ENCODE measurements at regions not wholly inside any gene's neighbourhood (a gene's known extent, or its start where the extent isn't known, plus 50 kb on each side); places are given as distances from the start of the nearest gene placed in this dataset.

DNA sequence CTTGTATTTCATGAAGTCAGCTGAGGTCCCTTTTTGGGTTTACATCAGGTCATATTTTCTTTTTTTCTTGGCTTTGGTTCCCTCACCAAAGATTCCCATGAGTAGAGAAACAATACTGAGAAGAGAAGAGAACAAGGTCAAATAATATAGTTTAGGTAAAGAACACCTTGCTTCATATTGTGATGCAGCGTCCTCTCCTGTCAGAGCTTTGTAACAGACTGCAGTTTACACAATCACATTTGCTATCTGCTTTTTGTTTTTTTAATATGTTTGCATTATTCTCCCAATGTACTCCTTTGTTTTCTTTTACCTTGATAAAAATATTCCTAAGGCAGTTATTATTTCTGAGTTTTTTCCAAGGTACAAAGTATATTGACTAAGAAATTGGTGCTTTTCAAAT is 283.2 kb downstream of the SHOX2 start:
- 72% methylated on average over 1 of the region's 1 CpG; no CpG with 5 or more reads in 1 of the 2 experiments for WGBS, 2 experiments (ENCODE audit: extremely low coverage in 1 of 2, insufficient coverage in 1 of 2, insufficient read length in 1 of 2, insufficient replicate concordance in 2 of 2, low coverage in 1 of 2, low lambda C conversion rate in 2 of 2, missing lambda C conversion rate in 1 of 2)
- Histone ChIP-seq H4K8ac (ENCODE audit: extremely low read depth, insufficient read depth, low read length) (no peak overlapping the region), H3K4me1 (replicated peaks in 1 of 4; ENCODE audit: control insufficient read depth in 3 of 4, insufficient read depth in 4 of 4, low read length in 3 of 4) (no peaks in the 10 kb centered on the region; a peak in 1 of 7 replicates), H2BK5ac (ENCODE audit: low read depth, low read length) (no peak overlapping the region), H3K36me3 (ENCODE audit: control insufficient read depth in 2 of 4, insufficient read depth in 4 of 4, low read length in 3 of 4) (no peaks in the 10 kb centered on the region), H3K56ac (replicated peaks; ENCODE audit: insufficient read length, low read depth, low read length) (no peak overlapping the region), H3K4me3 (ENCODE audit: extremely low read depth in 1 of 4, insufficient read depth in 2 of 4, low read depth in 3 of 4, low read length in 4 of 4) (no peak overlapping the region), H3K4me2 (ENCODE audit: insufficient read depth in 1 of 2, low read depth in 2 of 2, low read length in 2 of 2) (no peak overlapping the region), H3K9me3 (ENCODE audit: insufficient read depth in 2 of 2, low read depth in 1 of 2, low read length in 1 of 2) (peaks cover 0 to 2% of the 10 kb centered on the region in 2 experiments; a peak in 2 of 4 replicates), H2BK120ac (replicated peaks; ENCODE audit: low read depth, low read length) (no peak overlapping the region), H4K91ac (replicated peaks; ENCODE audit: insufficient read length, low read length) (no peak overlapping the region), H3K9ac (replicated peaks in 1 of 4; ENCODE audit: extremely low read depth in 1 of 4, low read depth in 3 of 4, low read length in 3 of 4) (no peak overlapping the region), H4K5ac (ENCODE audit: insufficient read length, low read depth, low read length) (no peak overlapping the region), H3K23me2 (ENCODE audit: low read depth, low read length) (no peaks in the 10 kb centered on the region; the same call in 1 of the 2 replicates), H2BK20ac (ENCODE audit: low read length) (no peak overlapping the region), H2AK5ac (ENCODE audit: low read depth, low read length) (no peak overlapping the region), H2BK15ac (ENCODE audit: low read length) (no peak overlapping the region), H4K20me1 (replicated peaks in 1 of 2; ENCODE audit: control insufficient read depth in 1 of 2, insufficient read depth in 2 of 2, low read length in 2 of 2) (no peaks in the 10 kb centered on the region), H3K23ac (ENCODE audit: insufficient read length) (no peak overlapping the region), H3K18ac (ENCODE audit: extremely low read depth, low read length) (no peak overlapping the region), H2AFZ (ENCODE audit: low read length) (no peak overlapping the region), H2BK12ac (ENCODE audit: low read depth, low read length) (no peak overlapping the region), H3K14ac (ENCODE audit: insufficient read length) (no peak overlapping the region), H3K4ac (replicated peaks; ENCODE audit: insufficient read length, low read depth, low read length) (no peak overlapping the region), H3K27me3 (replicated peaks in 1 of 4; ENCODE audit: control insufficient read depth in 3 of 4, extremely low read depth in 1 of 4, insufficient read depth in 3 of 4, low read length in 3 of 4) (no peaks in the 10 kb centered on the region), H3K27ac (ENCODE audit: low read depth, low read length) (no peak overlapping the region), H3K79me2 (ENCODE audit: control insufficient read depth in 1 of 2, insufficient read depth in 2 of 2, low read length in 2 of 2) (no peaks in the 10 kb centered on the region), H3K79me1 (ENCODE audit: low read depth, low read length) (no peaks in the 10 kb centered on the region)
- FAIRE-seq (no peak), DNase-seq (ENCODE audit: low read depth in 1 of 2, low spot score in 2 of 2) (no peak)
- POLR2A ChIA-PET (ENCODE audit: partially characterized antibody): no interaction called here
- CTCF ChIA-PET (ENCODE audit: partially characterized antibody): interaction anchor here (1.0 to 1.4 kb wide), 3 partner anchors 68 to 211 kb away, joined by 3 to 5 read pairs (median 3); no protein-coding TSS in a partner anchor
- TF ChIP-seq, protein P1, sequence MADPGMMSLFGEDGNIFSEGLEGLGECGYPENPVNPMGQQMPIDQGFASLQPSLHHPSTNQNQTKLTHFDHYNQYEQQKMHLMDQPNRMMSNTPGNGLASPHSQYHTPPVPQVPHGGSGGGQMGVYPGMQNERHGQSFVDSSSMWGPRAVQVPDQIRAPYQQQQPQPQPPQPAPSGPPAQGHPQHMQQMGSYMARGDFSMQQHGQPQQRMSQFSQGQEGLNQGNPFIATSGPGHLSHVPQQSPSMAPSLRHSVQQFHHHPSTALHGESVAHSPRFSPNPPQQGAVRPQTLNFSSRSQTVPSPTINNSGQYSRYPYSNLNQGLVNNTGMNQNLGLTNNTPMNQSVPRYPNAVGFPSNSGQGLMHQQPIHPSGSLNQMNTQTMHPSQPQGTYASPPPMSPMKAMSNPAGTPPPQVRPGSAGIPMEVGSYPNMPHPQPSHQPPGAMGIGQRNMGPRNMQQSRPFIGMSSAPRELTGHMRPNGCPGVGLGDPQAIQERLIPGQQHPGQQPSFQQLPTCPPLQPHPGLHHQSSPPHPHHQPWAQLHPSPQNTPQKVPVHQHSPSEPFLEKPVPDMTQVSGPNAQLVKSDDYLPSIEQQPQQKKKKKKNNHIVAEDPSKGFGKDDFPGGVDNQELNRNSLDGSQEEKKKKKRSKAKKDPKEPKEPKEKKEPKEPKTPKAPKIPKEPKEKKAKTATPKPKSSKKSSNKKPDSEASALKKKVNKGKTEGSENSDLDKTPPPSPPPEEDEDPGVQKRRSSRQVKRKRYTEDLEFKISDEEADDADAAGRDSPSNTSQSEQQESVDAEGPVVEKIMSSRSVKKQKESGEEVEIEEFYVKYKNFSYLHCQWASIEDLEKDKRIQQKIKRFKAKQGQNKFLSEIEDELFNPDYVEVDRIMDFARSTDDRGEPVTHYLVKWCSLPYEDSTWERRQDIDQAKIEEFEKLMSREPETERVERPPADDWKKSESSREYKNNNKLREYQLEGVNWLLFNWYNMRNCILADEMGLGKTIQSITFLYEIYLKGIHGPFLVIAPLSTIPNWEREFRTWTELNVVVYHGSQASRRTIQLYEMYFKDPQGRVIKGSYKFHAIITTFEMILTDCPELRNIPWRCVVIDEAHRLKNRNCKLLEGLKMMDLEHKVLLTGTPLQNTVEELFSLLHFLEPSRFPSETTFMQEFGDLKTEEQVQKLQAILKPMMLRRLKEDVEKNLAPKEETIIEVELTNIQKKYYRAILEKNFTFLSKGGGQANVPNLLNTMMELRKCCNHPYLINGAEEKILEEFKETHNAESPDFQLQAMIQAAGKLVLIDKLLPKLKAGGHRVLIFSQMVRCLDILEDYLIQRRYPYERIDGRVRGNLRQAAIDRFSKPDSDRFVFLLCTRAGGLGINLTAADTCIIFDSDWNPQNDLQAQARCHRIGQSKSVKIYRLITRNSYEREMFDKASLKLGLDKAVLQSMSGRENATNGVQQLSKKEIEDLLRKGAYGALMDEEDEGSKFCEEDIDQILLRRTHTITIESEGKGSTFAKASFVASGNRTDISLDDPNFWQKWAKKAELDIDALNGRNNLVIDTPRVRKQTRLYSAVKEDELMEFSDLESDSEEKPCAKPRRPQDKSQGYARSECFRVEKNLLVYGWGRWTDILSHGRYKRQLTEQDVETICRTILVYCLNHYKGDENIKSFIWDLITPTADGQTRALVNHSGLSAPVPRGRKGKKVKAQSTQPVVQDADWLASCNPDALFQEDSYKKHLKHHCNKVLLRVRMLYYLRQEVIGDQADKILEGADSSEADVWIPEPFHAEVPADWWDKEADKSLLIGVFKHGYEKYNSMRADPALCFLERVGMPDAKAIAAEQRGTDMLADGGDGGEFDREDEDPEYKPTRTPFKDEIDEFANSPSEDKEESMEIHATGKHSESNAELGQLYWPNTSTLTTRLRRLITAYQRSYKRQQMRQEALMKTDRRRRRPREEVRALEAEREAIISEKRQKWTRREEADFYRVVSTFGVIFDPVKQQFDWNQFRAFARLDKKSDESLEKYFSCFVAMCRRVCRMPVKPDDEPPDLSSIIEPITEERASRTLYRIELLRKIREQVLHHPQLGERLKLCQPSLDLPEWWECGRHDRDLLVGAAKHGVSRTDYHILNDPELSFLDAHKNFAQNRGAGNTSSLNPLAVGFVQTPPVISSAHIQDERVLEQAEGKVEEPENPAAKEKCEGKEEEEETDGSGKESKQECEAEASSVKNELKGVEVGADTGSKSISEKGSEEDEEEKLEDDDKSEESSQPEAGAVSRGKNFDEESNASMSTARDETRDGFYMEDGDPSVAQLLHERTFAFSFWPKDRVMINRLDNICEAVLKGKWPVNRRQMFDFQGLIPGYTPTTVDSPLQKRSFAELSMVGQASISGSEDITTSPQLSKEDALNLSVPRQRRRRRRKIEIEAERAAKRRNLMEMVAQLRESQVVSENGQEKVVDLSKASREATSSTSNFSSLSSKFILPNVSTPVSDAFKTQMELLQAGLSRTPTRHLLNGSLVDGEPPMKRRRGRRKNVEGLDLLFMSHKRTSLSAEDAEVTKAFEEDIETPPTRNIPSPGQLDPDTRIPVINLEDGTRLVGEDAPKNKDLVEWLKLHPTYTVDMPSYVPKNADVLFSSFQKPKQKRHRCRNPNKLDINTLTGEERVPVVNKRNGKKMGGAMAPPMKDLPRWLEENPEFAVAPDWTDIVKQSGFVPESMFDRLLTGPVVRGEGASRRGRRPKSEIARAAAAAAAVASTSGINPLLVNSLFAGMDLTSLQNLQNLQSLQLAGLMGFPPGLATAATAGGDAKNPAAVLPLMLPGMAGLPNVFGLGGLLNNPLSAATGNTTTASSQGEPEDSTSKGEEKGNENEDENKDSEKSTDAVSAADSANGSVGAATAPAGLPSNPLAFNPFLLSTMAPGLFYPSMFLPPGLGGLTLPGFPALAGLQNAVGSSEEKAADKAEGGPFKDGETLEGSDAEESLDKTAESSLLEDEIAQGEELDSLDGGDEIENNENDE (IDR thresholded peaks at IDR 0.05; ENCODE audit: insufficient replicate concordance, low read length): no peak
